Skeletal muscle tissue (tissue), 3 donors: ENCODE measurements at regions not wholly inside any gene's neighbourhood (a gene's known extent, or its start where the extent isn't known, plus 50 kb on each side); places are given as distances from the start of the nearest gene placed in this dataset.
"Not testable (repeated sequence)": the region's sequence is repeated elsewhere in the genome, so short reads cannot be mapped to it uniquely, and the experiment has no call there.

Experiments used
- H3K27ac ChIP-seq: one replicate; pipeline ENCODE4 v1.7.0; 2013; ENCODE audit warnings: mild to moderate bottlenecking, low read depth, low read length, inconsistent platforms
- H3K27me3 ChIP-seq, 3 donors: one replicate each; pipeline ENCODE4 v1.7.0; 2013; ENCODE audit warnings: low read length in 3 of 3; ENCODE audit not compliant: control insufficient read depth in 3 of 3, insufficient read depth in 3 of 3
- H3K36me3 ChIP-seq, 3 donors: one replicate each; pipeline ENCODE4 v1.7.0; 2013; ENCODE audit warnings: low read length in 3 of 3; ENCODE audit not compliant: control insufficient read depth in 3 of 3, insufficient read depth in 3 of 3
- H3K4me1 ChIP-seq, 3 donors: one replicate each; pipeline ENCODE4 v1.7.0; 2013; ENCODE audit warnings: low read length in 3 of 3, mild to moderate bottlenecking in 3 of 3; ENCODE audit not compliant: control insufficient read depth in 3 of 3, insufficient read depth in 3 of 3
- H3K4me3 ChIP-seq, 3 donors: one replicate each; pipeline ENCODE4 v1.7.0; 2013; ENCODE audit warnings: low read length in 3 of 3
- H3K9ac ChIP-seq, 3 donors: one replicate each; pipeline ENCODE4 v1.7.0; 2013; ENCODE audit warnings: low read length in 3 of 3, mild to moderate bottlenecking in 3 of 3, moderate library complexity in 2 of 3, low read depth in 1 of 3
- H3K9me3 ChIP-seq, 3 donors: one replicate each; pipeline ENCODE4 v1.7.0; 2013; ENCODE audit warnings: low read length in 3 of 3; ENCODE audit not compliant: control insufficient read depth in 3 of 3
- donor health status: Osteomylitis.

DNA sequence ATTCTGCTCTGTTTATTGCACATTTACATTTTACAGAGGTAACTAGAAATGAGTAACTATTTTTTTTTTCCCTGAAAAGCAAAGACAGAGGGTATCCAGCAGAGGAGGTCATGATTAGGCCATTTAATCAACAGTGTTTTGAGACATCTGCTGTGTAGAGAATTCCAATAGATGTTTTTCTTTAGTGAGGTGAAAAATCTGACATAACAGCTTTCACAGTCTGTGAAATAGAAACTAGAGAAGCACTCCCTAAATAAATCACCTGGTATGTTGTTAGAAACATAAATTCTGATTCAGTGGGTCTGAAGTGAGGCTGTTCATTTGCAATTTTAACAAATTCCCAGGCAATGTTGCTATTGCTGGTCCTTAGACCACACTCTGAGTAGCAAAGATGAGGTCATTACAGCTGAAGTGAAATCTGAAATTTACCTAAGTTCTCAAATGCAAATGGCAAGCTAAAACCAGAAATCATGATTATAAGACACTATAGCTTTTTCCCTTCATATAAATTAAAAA lies 329.2 kb upstream of the LRRC3B start:
- H3K4me1 ChIP-seq = no peaks in the 10 kb centered on the region
- no peaks in the 10 kb centered on the region for H3K36me3 ChIP-seq
- no peak overlapping the region for H3K27ac ChIP-seq
- no peak overlapping the region for H3K4me3 ChIP-seq
- no peaks in the 10 kb centered on the region for H3K27me3 ChIP-seq
- no peaks in the 10 kb centered on the region for H3K9me3 ChIP-seq
- no peak overlapping the region for H3K9ac ChIP-seq

DNA sequence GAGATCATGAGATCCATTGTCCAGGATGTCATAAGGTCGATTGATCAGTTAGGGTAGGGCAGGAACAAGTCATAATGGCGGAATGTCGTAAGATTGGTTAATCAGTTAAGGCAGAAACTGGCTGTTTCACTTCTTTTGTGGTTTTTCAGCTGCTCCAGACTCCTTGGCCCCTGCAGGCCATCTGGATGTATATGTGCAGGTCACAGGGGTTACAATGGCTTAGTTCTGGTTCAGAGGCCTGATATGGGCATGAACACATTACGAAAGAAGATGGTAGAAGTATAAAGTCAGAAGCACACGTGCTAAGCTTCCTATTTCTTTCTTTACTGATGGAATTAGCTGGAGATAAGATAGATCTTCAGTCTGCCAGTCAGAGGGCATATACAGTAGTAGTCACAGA lies 315.4 kb upstream of the LRRC3B start:
- Histone ChIP-seq H3K4me3 (no peak overlapping the region), H3K9me3 (no peaks in the 10 kb centered on the region), H3K27me3 (no peaks in the 10 kb centered on the region), H3K9ac (no peak overlapping the region), H3K36me3 (no peaks in the 10 kb centered on the region), H3K27ac (no peak overlapping the region), H3K4me1 (no peaks in the 10 kb centered on the region)

DNA sequence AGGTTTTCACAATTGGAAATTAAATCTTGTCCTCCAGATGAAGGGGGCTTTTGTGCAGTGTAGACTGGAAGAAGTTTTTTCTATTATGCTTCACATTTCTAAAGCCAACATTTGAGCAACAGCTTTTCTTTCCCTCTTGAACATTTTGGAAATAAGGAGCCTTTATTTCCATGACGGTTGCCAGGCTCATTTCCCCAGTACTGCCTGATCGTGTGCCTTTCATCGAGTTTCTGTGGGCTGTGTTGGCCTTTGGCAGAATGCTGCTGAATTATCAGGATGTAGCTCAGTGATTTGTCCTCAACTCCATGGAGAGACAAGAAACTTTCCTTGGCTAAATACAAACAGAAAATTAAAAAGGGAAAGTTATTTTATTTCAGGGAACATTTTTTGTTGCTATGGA lies 314.8 kb upstream of the LRRC3B start:
- no peaks in the 10 kb centered on the region for H3K9me3 ChIP-seq
- H3K27ac ChIP-seq = no peak overlapping the region
- H3K4me1 ChIP-seq = no peaks in the 10 kb centered on the region
- no peaks in the 10 kb centered on the region for H3K27me3 ChIP-seq
- H3K4me3 ChIP-seq = no peak overlapping the region
- no peak overlapping the region for H3K9ac ChIP-seq
- no peaks in the 10 kb centered on the region for H3K36me3 ChIP-seq

DNA sequence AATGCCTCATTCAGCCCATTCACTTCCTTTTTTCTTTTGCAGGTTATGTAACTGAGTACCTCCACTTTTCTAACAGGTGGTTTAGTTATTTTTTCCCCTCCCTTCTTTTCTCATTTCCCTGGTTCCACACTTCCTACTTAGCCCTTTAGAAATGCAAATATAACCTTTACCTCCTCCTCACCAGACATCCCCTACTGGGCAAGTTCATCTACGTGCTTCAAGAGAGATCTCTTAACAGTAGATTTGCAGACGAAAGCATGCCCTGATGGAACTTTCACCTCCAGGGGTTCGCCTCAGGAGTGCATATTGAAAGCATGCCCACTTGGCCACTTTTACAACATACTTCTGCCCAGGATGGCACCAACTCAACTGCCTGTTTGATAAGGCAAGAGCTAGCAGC lies 314.1 kb upstream of the LRRC3B start:
- Histone ChIP-seq H3K36me3 (no peaks in the 10 kb centered on the region), H3K4me3 (no peak overlapping the region), H3K9ac (no peak overlapping the region), H3K27me3 (no peaks in the 10 kb centered on the region), H3K4me1 (no peaks in the 10 kb centered on the region), H3K9me3 (no peaks in the 10 kb centered on the region), H3K27ac (no peak overlapping the region)

DNA sequence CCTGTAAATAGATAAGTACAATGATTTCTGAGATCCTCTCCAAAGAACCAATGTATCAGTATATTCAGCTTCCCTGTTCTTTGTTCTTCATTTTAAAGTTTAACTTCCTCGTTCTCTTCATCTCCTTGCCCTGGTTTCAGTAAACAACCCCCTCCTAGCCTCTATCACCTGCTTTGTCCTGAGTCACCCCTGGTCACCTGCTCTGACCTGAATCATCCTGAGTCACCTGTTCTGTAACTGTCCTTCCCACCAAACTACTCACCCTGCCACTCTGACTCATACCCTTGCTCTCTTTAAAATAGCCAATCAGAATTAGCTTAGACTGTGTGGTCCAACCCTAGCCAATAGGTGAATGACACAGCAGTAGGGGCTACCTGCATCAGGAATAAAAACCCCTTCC lies 313.0 kb upstream of the LRRC3B start:
- H3K36me3 ChIP-seq, H3K4me3 ChIP-seq, H3K27me3 ChIP-seq, H3K9ac ChIP-seq, H3K9me3 ChIP-seq, H3K4me1 ChIP-seq, H3K27ac ChIP-seq: not testable (repeated sequence)

DNA sequence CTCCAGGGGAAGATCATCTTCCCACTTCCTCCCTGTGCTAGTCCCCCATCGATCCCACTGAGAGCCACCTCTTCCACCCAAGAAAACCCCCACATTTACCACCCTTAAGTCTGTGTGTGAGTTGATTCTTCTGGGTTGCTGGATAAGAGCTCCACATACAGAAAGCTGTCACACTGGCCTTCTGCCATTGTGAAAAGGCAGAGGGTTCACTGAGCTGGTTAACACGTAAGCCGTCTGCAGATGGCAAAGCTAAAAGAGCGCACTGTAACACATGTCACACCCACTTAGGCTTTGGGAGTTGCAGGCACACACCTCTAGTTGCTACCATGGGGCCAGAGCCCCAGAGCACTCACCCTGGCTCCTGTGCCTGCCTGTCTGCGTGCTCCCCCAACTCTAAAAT lies 309.8 kb upstream of the LRRC3B start:
- Histone ChIP-seq H3K9ac (no peak overlapping the region), H3K9me3 (peaks cover 0 to 3% (median 0%) of the 10 kb centered on the region in 3 donors), H3K4me3 (no peak overlapping the region), H3K4me1 (no peaks in the 10 kb centered on the region), H3K27ac (no peak overlapping the region), H3K27me3 (no peaks in the 10 kb centered on the region), H3K36me3 (no peaks in the 10 kb centered on the region)

DNA sequence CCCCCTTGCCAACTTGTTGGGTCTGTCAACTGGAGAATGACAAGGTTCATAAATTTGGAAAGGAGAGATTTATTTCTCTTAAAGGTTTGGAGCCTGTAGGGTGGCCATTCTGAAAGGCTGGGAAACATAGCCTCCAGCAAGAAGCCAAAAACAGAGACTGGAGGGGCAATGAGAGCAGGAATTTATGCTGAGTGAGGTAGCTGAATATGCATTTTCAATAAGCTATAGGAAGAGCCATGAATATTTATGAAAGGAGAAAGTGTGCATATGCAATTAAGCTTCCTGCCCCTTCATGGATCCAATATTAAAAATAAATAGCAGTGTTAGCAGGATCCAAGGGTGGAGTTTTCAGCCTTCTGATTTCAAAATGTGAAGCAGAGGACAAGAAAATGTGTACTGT lies 306.1 kb upstream of the LRRC3B start:
- Histone ChIP-seq H3K9me3 (peaks cover 0 to 3% (median 0%) of the 10 kb centered on the region in 3 donors), H3K36me3 (no peaks in the 10 kb centered on the region), H3K9ac (no peak overlapping the region), H3K4me3 (no peak overlapping the region), H3K27ac (no peak overlapping the region), H3K27me3 (no peaks in the 10 kb centered on the region), H3K4me1 (no peaks in the 10 kb centered on the region)

DNA sequence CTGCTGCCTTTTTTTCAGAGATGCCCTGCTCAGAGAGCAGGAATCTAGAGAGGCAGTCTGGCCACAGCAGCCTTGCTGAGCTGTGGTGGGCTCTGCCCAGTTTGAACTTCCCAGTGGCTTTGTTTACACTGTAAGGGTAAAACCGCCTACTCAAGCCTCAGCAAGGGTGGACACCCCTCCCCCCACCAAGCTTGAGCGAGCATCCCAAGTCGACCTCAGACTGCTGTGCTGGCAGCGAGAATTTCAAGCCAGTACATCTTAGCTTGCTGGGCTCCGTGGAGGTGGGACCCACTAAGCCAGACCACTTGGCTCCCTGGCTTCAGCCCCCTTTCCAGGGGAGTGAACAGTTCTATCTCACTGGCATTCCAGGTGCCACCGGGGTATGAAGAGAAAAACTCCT lies 298.8 kb upstream of the LRRC3B start:
- H3K4me1 ChIP-seq, H3K27ac ChIP-seq, H3K4me3 ChIP-seq, H3K9ac ChIP-seq, H3K27me3 ChIP-seq, H3K36me3 ChIP-seq, H3K9me3 ChIP-seq: not testable (repeated sequence)

DNA sequence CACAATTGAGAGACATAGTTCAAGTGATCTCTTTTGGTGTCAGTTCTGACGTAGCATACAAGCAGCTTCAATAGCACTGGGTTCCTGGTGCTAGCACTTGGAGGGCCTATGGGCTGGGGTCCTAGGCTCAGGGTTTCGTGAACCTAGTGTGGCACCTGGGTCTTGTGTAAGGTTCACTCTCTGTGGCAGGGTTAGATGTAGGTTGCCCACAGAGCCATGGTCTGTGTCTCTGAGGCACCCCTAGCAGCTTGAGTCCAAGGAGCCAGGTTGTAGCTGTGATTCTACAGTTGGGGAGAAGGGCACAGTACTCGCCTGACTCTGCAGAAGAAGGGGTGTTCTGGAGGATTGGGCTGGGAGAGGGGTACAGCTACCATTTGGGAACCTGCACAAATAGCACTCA lies 282.6 kb upstream of the LRRC3B start:
- H3K9me3 ChIP-seq = no peaks in the 10 kb centered on the region
- H3K27me3 ChIP-seq = no peaks in the 10 kb centered on the region
- no peak overlapping the region for H3K9ac ChIP-seq
- H3K4me1 ChIP-seq = no peaks in the 10 kb centered on the region
- H3K27ac ChIP-seq = no peak overlapping the region
- no peak overlapping the region for H3K4me3 ChIP-seq
- H3K36me3 ChIP-seq = no peaks in the 10 kb centered on the region

DNA sequence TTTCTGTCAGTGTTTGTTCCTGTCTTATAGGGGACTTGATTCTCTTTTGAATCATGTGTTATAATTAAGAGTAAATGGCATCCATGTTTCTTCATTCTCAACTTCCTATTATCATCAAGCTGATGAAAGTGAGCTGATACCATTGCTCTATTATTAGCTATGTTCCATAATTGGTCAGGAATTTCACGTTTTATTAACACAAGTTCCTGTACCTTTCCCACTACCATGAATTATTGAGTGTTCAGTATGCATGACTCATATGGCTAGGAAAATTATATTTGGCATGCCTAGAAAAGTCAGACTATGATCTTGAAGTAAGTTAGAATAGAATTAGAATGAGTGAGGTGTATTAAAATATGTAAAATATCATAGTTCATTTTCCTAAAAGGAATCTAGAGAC lies 278.9 kb upstream of the LRRC3B start:
- Histone ChIP-seq H3K36me3 (no peaks in the 10 kb centered on the region), H3K4me3 (no peak overlapping the region), H3K4me1 (no peaks in the 10 kb centered on the region), H3K27ac (no peak overlapping the region), H3K27me3 (no peaks in the 10 kb centered on the region), H3K9me3 (no peaks in the 10 kb centered on the region), H3K9ac (no peak overlapping the region)

DNA sequence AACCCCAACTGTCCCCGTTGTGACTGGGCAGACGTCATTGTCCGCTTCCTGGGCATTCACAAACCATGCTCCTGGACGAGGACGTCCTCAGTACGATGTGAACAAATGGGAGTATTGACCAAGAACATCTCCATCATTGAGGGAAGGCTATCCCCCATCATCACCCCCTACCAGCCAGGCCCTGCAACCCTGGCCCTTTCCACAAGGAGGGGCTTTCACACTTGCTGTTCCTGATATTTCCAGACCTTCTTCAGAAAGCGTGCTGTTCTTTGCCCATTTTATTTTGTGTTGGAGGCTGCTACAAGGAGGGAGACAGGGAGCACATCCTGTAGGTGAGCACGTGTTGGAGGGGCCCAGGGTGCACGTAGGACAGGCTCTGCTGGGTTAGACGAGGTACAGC lies 277.0 kb upstream of the LRRC3B start:
- H3K4me3 ChIP-seq = no peak overlapping the region
- no peaks in the 10 kb centered on the region for H3K9me3 ChIP-seq
- H3K9ac ChIP-seq = no peak overlapping the region
- H3K27ac ChIP-seq = no peak overlapping the region
- H3K4me1 ChIP-seq = no peaks in the 10 kb centered on the region
- no peaks in the 10 kb centered on the region for H3K27me3 ChIP-seq
- no peaks in the 10 kb centered on the region for H3K36me3 ChIP-seq
